OCI-LY7 (cell line): ENCODE measurements at regions not wholly inside any gene's neighbourhood (a gene's known extent, or its start where the extent isn't known, plus 50 kb on each side); places are given as distances from the start of the nearest gene placed in this dataset.

Experiments used
- BruUV-seq: library from RNA; stranded (reverse); fragments of 400-500 nt; replicated peaks from 2 replicates; lab custom pipeline; 2021; lab: Mats Ljungman, UMichigan
- CTCF ChIA-PET: fragments of 300-600 bp; sonication (Branson Sonifier 250); formaldehyde crosslinking; loops from one replicate; lab custom pipeline; 2022; ENCODE audit warnings: antibody characterized with exemption; ENCODE audit not compliant: unreplicated experiment; lab: Charles Lee
- POLR2A ChIA-PET: fragments of 300-600 bp; sonication (Branson Sonifier 250); formaldehyde crosslinking; loops from one replicate; lab custom pipeline; 2022; ENCODE audit warnings: antibody characterized with exemption; lab: Charles Lee
- DNase-seq: peaks from one replicate; pipeline ENCODE4 v3.0.0-alpha.2; 2015; ENCODE audit warnings: low spot score
- H2AFZ ChIP-seq: fragments of 200-600 bp; sonication (generic), shearing (Covaris generic); 2 replicates; pipeline ENCODE4 v1.6.1; 2014; ENCODE audit warnings: mild to moderate bottlenecking, antibody characterized with exemption, low read length, moderate library complexity
- H3K27ac ChIP-seq: fragments of 200-600 bp; sonication (generic); 2 replicates; pipeline ENCODE4 v1.5.1; 2014; ENCODE audit warnings: mixed run types, low read depth, mild to moderate bottlenecking, moderate library complexity, low read length, inconsistent platforms; ENCODE audit not compliant: poor library complexity, severe bottlenecking
- H3K36me3 ChIP-seq: fragments of 200-600 bp; sonication (generic); 2 replicates; pipeline ENCODE4 v1.6.1; 2014; ENCODE audit warnings: mild to moderate bottlenecking, antibody characterized with exemption, low read length, moderate library complexity, mixed read lengths; ENCODE audit not compliant: insufficient read depth
- H3K4me1 ChIP-seq: fragments of 200-600 bp; sonication (generic); 2 replicates; pipeline ENCODE4 v1.5.1; 2014; ENCODE audit warnings: mild to moderate bottlenecking, low read length; ENCODE audit not compliant: insufficient read depth, poor library complexity, severe bottlenecking
- H3K4me2 ChIP-seq: fragments of 200-600 bp; sonication (generic); 2 replicates; pipeline ENCODE4 v1.6.1; 2014; ENCODE audit warnings: mild to moderate bottlenecking, low read length
- H3K4me3 ChIP-seq: fragments of 200-600 bp; sonication (generic); 2 replicates; pipeline ENCODE4 v1.5.1; 2014; ENCODE audit warnings: mild to moderate bottlenecking, low read depth, low read length; ENCODE audit not compliant: poor library complexity, severe bottlenecking
- H3K79me2 ChIP-seq: fragments of 200-600 bp; sonication (generic); 2 replicates; pipeline ENCODE4 v1.6.1; 2016; ENCODE audit warnings: low read depth, mild to moderate bottlenecking, low read length, moderate library complexity, mixed read lengths; ENCODE audit not compliant: insufficient read depth
- H3K9me2 ChIP-seq: fragments of 200-600 bp; sonication (generic); 2 replicates; pipeline ENCODE4 v1.6.1; 2016; ENCODE audit warnings: mild to moderate bottlenecking, low read length, mixed read lengths; ENCODE audit not compliant: insufficient read depth
- H3K9me3 ChIP-seq: fragments of 200-600 bp; sonication (generic); 2 replicates; pipeline ENCODE4 v1.6.1; 2014; ENCODE audit warnings: mild to moderate bottlenecking, mixed run types, low read length, mixed read lengths
- H4K20me1 ChIP-seq: fragments of 200-600 bp; sonication (generic); 2 replicates; pipeline ENCODE4 v1.6.1; 2014; ENCODE audit warnings: mild to moderate bottlenecking, antibody characterized with exemption, low read length, moderate library complexity, mixed read lengths; ENCODE audit not compliant: insufficient read depth
- CTCF ChIP-seq: fragments of 200-600 bp; sonication (generic); conservative IDR thresholded peaks from 2 replicates; pipeline ENCODE4 v1.5.1; 2014; ENCODE audit warnings: mild to moderate bottlenecking, antibody characterized with exemption, low read length, moderate library complexity, mixed read lengths
- EZH2phosphoT487 ChIP-seq: fragments of 200-600 bp; sonication (generic); IDR thresholded peaks from 2 replicates; pipeline ENCODE4 v1.6.1; 2018; ENCODE audit warnings: low read depth, borderline replicate concordance, mild to moderate bottlenecking, mixed run types, antibody characterized with exemption, low read length, moderate library complexity, mixed read lengths
- intact Hi-C: fragments of 100-400 bp; cut with micrococcal nuclease; formaldehyde crosslinking; loops from one replicate; pipeline ENCODE4 v1.10.0; 2022; ENCODE audit not compliant: unreplicated experiment

- no peak for TF ChIP-seq EZH2phosphoT487
- no peak for TF ChIP-seq CTCF
- H3K4me3 ChIP-seq, result no peak overlapping the region
- no peaks in the 10 kb centered on the region for H3K9me3 ChIP-seq
- no peak overlapping the region for H2AFZ ChIP-seq
- no peaks in the 10 kb centered on the region for H3K4me1 ChIP-seq
- H3K36me3 ChIP-seq, result no peaks in the 10 kb centered on the region
- no peak for DNase-seq
- POLR2A ChIA-PET, result no interaction called here
- CTCF ChIA-PET, result no interaction called here
- no peaks in the 10 kb centered on the region for H3K9me2 ChIP-seq
- intact Hi-C loops, result no loop called here
- H3K4me2 ChIP-seq, result no peak overlapping the region
- H4K20me1 ChIP-seq, result no peaks in the 10 kb centered on the region
- H3K27ac ChIP-seq, result no peak overlapping the region
- no TSS peak for BruUV-seq
- no peaks in the 10 kb centered on the region for H3K79me2 ChIP-seq
Measured at GRCh38 chrX:125378205-125378604, 58.5 kb downstream of the TEX13C start.

GRCh38 chrX:125378770-125379169 is 59.1 kb downstream of the TEX13C start:
- intact Hi-C loops, result no loop called here
- BruUV-seq, result no TSS peak
- no peaks in the 10 kb centered on the region for H3K36me3 ChIP-seq
- H3K27ac ChIP-seq, result no peak overlapping the region
- DNase-seq, result no peak
- H3K4me2 ChIP-seq, result no peak overlapping the region
- no peaks in the 10 kb centered on the region for H3K79me2 ChIP-seq
- TF ChIP-seq CTCF (no peak), EZH2phosphoT487 (no peak)
- no peak overlapping the region for H3K4me3 ChIP-seq
- no peak overlapping the region for H2AFZ ChIP-seq
- H3K9me3 ChIP-seq, result no peaks in the 10 kb centered on the region
- no peaks in the 10 kb centered on the region for H3K9me2 ChIP-seq
- no peaks in the 10 kb centered on the region for H4K20me1 ChIP-seq
- POLR2A ChIA-PET, result no interaction called here
- H3K4me1 ChIP-seq, result no peaks in the 10 kb centered on the region
- CTCF ChIA-PET, result no interaction called here

GRCh38 chrX:125382148-125382628 is 62.5 kb downstream of the TEX13C start:
- intact Hi-C loops, result no loop called here
- H3K9me2 ChIP-seq, result no peaks in the 10 kb centered on the region
- no peaks in the 10 kb centered on the region for H4K20me1 ChIP-seq
- H2AFZ ChIP-seq, result no peak overlapping the region
- H3K79me2 ChIP-seq, result no peaks in the 10 kb centered on the region
- H3K4me3 ChIP-seq, result no peak overlapping the region
- BruUV-seq, result no TSS peak
- no peaks in the 10 kb centered on the region for H3K9me3 ChIP-seq
- no peak for DNase-seq
- H3K27ac ChIP-seq, result no peak overlapping the region
- TF ChIP-seq CTCF (no peak), EZH2phosphoT487 (no peak)
- ChIA-PET CTCF (no interaction called here), POLR2A (no interaction called here)
- no peak overlapping the region for H3K4me2 ChIP-seq
- H3K4me1 ChIP-seq, result no peaks in the 10 kb centered on the region
- H3K36me3 ChIP-seq, result no peaks in the 10 kb centered on the region
